Breast epithelium (tissue), 4 donors: ENCODE measurements at regions not wholly inside any gene's neighbourhood (a gene's known extent, or its start where the extent isn't known, plus 50 kb on each side); places are given as distances from the start of the nearest gene placed in this dataset.

Experiments
- DNase-seq, 2 donors: peaks; one replicate each; pipeline ENCODE4 v3.0.0-alpha.2; 2019; ENCODE audit warnings: low spot score in 2 of 2
- H3K27ac ChIP-seq, 2 donors: fragments of 200-600 bp; sonication (generic) in 1 of 2; one replicate each; pipeline ENCODE4 v1.5.1; 2016 to 2019; ENCODE audit warnings: mild to moderate bottlenecking in 1 of 2
- H3K27me3 ChIP-seq, 2 donors: fragments of 200-600 bp; sonication (generic) in 1 of 2; one replicate each; pipeline versions ENCODE4 v1.5.1 to v1.6.0; 2017 to 2019; ENCODE audit warnings: control low read depth in 1 of 2, mild to moderate bottlenecking in 1 of 2
- H3K36me3 ChIP-seq: fragments of 200-600 bp; one replicate; pipeline ENCODE4 v1.5.1; 2019
- H3K4me1 ChIP-seq, 2 donors: fragments of 200-600 bp; sonication (generic); one replicate each; pipeline ENCODE4 v1.5.1; 2016 to 2019; ENCODE audit warnings: control low read depth in 1 of 2
- H3K4me3 ChIP-seq, 3 donors: fragments of 200-600 bp; sonication (generic); 1 replicate in 2 of 3; 2 replicates in 1 of 3; pipeline ENCODE4 v1.5.1; 2016 to 2019; ENCODE audit warnings: mild to moderate bottlenecking in 3 of 3, moderate library complexity in 2 of 3
- H3K9me3 ChIP-seq, 2 donors: fragments of 200-600 bp; sonication (generic) in 1 of 2; one replicate each; pipeline ENCODE4 v1.5.1; 2016 to 2019; ENCODE audit warnings: control low read depth in 1 of 2
- POLR2A ChIP-seq: fragments of 450-650 bp; IDR thresholded peaks from one replicate; pipeline ENCODE4 v1.6.1; 2016; ENCODE audit warnings: antibody characterized with exemption, mild to moderate bottlenecking, moderate library complexity
- POLR2AphosphoS5 ChIP-seq, 3 donors: sonication (generic); formaldehyde crosslinking; IDR thresholded peaks; one replicate each; pipeline ENCODE4 v1.6.1; 2017; ENCODE audit warnings: antibody characterized with exemption in 3 of 3
- intact Hi-C: fragments of 100-400 bp; cut with DNase I; formaldehyde crosslinking; loops from one replicate; pipeline ENCODE4 v1.15.1; 2023; ENCODE audit warnings: low total_unique reads
- TF ChIP-seq, protein P1 (sequence below), 3 donors: fragments of 450-650 bp; IDR thresholded peaks; one replicate each; pipeline ENCODE4 v1.5.1; 2016 to 2017; ENCODE audit warnings: antibody characterized with exemption in 3 of 3, mild to moderate bottlenecking in 3 of 3, moderate library complexity in 3 of 3

DNA sequence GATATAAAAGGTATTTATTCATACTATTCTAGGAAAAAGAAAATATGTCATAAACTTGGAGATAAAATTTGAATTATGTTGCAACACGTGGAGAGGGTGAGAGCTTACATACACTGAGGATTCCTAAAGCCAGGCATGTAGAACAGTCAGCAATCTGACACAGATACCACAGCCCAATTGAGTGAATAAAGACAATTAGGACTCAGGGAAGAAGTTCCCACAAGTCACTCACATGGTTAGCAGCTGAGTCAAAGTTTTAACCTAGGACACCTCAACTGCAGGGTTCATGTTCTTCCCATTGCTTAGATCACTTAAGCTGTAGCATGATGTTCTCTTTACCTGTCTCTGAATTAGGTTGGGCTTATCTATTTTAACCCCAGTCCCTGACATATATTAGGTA, 189.5 kb downstream of the CMPK2 start:
- no peak overlapping the region for H3K4me3 ChIP-seq
- no peaks in the 10 kb centered on the region for H3K27me3 ChIP-seq
- H3K4me1 ChIP-seq: no peaks in the 10 kb centered on the region
- DNase-seq: no peak
- TF ChIP-seq, protein P1, sequence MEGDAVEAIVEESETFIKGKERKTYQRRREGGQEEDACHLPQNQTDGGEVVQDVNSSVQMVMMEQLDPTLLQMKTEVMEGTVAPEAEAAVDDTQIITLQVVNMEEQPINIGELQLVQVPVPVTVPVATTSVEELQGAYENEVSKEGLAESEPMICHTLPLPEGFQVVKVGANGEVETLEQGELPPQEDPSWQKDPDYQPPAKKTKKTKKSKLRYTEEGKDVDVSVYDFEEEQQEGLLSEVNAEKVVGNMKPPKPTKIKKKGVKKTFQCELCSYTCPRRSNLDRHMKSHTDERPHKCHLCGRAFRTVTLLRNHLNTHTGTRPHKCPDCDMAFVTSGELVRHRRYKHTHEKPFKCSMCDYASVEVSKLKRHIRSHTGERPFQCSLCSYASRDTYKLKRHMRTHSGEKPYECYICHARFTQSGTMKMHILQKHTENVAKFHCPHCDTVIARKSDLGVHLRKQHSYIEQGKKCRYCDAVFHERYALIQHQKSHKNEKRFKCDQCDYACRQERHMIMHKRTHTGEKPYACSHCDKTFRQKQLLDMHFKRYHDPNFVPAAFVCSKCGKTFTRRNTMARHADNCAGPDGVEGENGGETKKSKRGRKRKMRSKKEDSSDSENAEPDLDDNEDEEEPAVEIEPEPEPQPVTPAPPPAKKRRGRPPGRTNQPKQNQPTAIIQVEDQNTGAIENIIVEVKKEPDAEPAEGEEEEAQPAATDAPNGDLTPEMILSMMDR (IDR thresholded peaks at IDR 0.05): no peak
- TF ChIP-seq POLR2A (no peak), POLR2AphosphoS5 (IDR thresholded peaks at IDR 0.05) (no peak)
- no peaks in the 10 kb centered on the region for H3K36me3 ChIP-seq
- intact Hi-C loops: loop anchor here (10.0 kb wide), 1 partner anchor 401 kb away; no protein-coding TSS in a partner anchor
- H3K27ac ChIP-seq: no peak overlapping the region
- no peaks in the 10 kb centered on the region for H3K9me3 ChIP-seq

DNA sequence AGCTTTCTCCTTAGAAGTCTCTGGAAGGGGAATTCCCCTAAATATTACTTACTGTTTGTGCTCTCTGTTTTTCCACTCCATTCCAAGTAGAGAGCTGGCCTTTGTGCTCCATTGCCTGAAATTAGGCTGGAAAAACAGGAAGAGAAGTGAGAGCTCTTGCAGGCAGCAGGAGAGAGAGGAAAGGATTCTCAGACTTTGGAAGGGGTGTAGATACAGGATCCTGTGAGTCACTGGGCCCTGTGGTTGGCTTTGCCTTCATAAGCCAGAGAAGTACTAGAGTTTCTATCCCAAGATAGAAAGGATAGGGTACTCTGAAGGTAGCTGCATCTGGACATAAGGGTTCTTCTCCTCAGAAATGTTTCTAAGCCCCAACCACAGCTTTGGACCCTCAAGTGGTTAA, 188.9 kb downstream of the CMPK2 start:
- intact Hi-C loops: loop anchor here (10.0 kb wide), 1 partner anchor 402 kb away; no protein-coding TSS in a partner anchor
- TF ChIP-seq, protein P1 (IDR thresholded peaks at IDR 0.05): no peak
- no peak for TF ChIP-seq POLR2AphosphoS5 (IDR thresholded peaks at IDR 0.05)
- no peak for TF ChIP-seq POLR2A
- no peak overlapping the region for H3K27ac ChIP-seq
- H3K4me3 ChIP-seq: no peak overlapping the region
- H3K4me1 ChIP-seq: no peaks in the 10 kb centered on the region
- no peaks in the 10 kb centered on the region for H3K36me3 ChIP-seq
- DNase-seq: no peak
- H3K27me3 ChIP-seq: no peaks in the 10 kb centered on the region
- H3K9me3 ChIP-seq: no peaks in the 10 kb centered on the region

DNA sequence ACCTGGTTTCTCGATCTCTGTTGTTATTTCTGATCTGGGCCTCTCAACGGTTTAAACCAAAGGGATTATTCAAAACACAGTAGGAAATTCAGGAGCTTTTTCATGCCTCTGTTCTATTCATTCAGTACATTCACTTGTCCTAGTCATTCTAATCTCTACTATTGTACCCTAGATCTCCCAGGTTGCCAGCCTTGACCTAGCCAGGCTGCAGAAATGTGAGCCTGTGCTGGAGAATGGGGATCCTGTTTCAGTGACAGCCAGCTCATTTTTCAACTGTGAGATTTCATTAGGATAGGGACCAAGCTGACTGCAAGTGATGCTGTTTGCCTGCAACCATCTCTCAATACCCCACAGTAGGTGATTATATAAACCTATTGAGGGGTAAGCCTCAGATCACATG, 186.2 kb downstream of the CMPK2 start:
- H3K9me3 ChIP-seq: no peaks in the 10 kb centered on the region
- H3K27ac ChIP-seq: no peak overlapping the region
- no peaks in the 10 kb centered on the region for H3K27me3 ChIP-seq
- intact Hi-C loops: loop anchor here (10.0 kb wide), 1 partner anchor 405 kb away; no protein-coding TSS in a partner anchor
- no peak for DNase-seq
- no peaks in the 10 kb centered on the region for H3K4me1 ChIP-seq
- H3K36me3 ChIP-seq: no peaks in the 10 kb centered on the region
- TF ChIP-seq POLR2AphosphoS5 (IDR thresholded peaks at IDR 0.05): no peak
- no peak for TF ChIP-seq POLR2A
- TF ChIP-seq, protein P1 (IDR thresholded peaks at IDR 0.05): no peak
- H3K4me3 ChIP-seq: no peak overlapping the region

DNA sequence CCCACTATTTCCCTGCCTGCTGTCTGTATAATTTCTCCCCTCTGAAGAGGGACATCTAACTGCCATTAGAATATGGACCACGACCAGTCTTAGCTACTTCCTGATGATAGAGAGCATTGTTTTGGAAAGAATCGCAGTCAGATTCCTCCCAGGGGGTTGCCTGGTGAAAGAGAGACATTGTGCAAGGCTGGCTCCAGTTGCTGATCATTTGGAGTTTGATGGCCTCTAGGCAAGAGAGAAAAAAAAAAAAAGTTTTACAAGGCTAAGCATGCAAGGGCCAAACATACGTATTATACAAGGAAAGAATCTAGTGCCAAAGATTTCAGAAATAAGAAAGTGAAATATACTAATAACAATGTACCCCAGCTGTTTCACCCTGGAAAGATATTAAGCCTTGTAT, 182.2 kb downstream of the CMPK2 start:
- no peak for DNase-seq
- Histone ChIP-seq H3K27me3 (no peaks in the 10 kb centered on the region), H3K27ac (no peak overlapping the region), H3K4me1 (no peaks in the 10 kb centered on the region), H3K4me3 (no peak overlapping the region), H3K36me3 (no peaks in the 10 kb centered on the region), H3K9me3 (peaks cover 9 to 14% of the 10 kb centered on the region in 2 donors)
- intact Hi-C loops: no loop called here
- TF ChIP-seq POLR2A (no peak), POLR2AphosphoS5 (IDR thresholded peaks at IDR 0.05) (no peak)
- TF ChIP-seq, protein P1 (IDR thresholded peaks at IDR 0.05): no peak

DNA sequence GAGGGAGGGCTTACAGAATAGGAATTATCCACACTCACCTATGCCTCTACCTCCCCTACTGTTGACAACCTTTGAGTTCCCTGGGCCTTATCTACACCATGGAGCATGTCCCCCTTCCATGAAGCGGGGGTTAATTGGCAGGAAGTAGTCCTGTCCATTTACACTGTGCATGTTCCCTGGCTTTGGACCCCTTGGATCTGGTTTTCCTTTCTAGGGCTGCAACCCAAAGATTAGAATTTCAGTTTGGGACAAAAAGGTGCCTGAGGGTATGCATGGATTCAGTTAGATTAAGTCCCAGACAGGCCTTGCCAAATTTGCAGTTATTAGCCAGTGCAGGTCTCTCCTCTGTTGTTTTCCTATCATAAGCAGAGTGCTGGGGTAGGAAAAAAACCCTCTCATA, 180.3 kb downstream of the CMPK2 start:
- Histone ChIP-seq H3K4me3 (no peak overlapping the region), H3K9me3 (peaks cover 9 to 14% of the 10 kb centered on the region in 2 donors), H3K27ac (no peak overlapping the region), H3K36me3 (no peaks in the 10 kb centered on the region), H3K4me1 (no peaks in the 10 kb centered on the region), H3K27me3 (no peaks in the 10 kb centered on the region)
- DNase-seq: no peak
- intact Hi-C loops: no loop called here
- TF ChIP-seq POLR2AphosphoS5 (IDR thresholded peaks at IDR 0.05) (no peak), POLR2A (no peak)

DNA sequence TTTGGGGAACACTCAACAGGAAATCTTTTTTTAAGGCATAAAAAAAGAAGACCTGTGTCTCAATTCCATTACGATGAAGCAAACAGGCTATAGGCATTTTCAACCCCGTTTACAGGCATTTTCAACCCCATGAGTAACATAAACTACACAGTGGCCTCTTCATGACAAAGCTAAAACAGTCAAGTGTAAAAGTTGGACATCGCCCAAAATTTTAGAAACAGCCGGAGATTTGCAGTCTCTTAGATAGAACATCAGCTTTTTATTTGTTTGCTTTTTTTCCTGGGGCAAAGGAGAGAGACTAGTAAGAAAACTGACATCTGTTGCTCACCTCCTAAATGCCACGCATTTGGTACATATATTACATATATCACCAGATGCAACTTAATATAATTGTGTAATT, 173.7 kb downstream of the CMPK2 start:
- H3K4me1 ChIP-seq: no peaks in the 10 kb centered on the region

More for the DNA sequence above, 173.7 kb downstream of the CMPK2 start:
- H3K27me3 ChIP-seq: no peaks in the 10 kb centered on the region
- TF ChIP-seq POLR2AphosphoS5 (IDR thresholded peaks at IDR 0.05) (no peak), POLR2A (no peak)
- TF ChIP-seq, protein P1 (IDR thresholded peaks at IDR 0.05): no peak
- H3K9me3 ChIP-seq: peaks cover 0 to 3% of the 10 kb centered on the region in 2 donors
- H3K36me3 ChIP-seq: no peaks in the 10 kb centered on the region
- no peak overlapping the region for H3K27ac ChIP-seq
- intact Hi-C loops: no loop called here
- DNase-seq: no peak
- no peak overlapping the region for H3K4me3 ChIP-seq
